Activated T-cell treated with anti-CD3 and anti-CD28 coated beads, Interleukin-2, amount 50 U/mL, for 72 hours (primary cell): ENCODE measurements at regions not wholly inside any gene's neighbourhood (a gene's known extent, or its start where the extent isn't known, plus 50 kb on each side); places are given as distances from the start of the nearest gene placed in this dataset.

ENCODE experiments used
- ATAC-seq, 2 donors: fragments of 150-1000 bp; cut with Tn5 transposase; replicated peaks in 1 of 2; 2 replicates each; pipeline ENCODE4 v1.10.0; 2021; ENCODE audit warnings: moderate library complexity in 2 of 2, mild to moderate bottlenecking in 1 of 2
- DNase-seq, 2 donors: peaks; one replicate each; pipeline ENCODE4 v3.0.0; 2021 to 2022; ENCODE audit warnings: mixed read lengths in 1 of 2
- H3K27ac Mint-ChIP-seq: one replicate; pipeline ENCODE4 v1.8.0; 2022; ENCODE audit warnings: mild to moderate bottlenecking, moderate library complexity, mixed read lengths
- H3K27me3 Mint-ChIP-seq: one replicate; pipeline ENCODE4 v1.8.0; 2022; ENCODE audit warnings: low read depth, mixed read lengths
- H3K36me3 Mint-ChIP-seq, 2 donors: one replicate each; pipeline ENCODE4 v1.8.0; 2022; ENCODE audit warnings: mixed read lengths in 2 of 2, mild to moderate bottlenecking in 1 of 2; ENCODE audit not compliant: insufficient read depth in 2 of 2
- H3K4me1 Mint-ChIP-seq: one replicate; pipeline ENCODE4 v1.8.0; 2022; ENCODE audit warnings: low read depth, mixed read lengths
- H3K4me3 Mint-ChIP-seq, 2 donors: one replicate each; pipeline ENCODE4 v1.8.0; 2022; ENCODE audit warnings: mild to moderate bottlenecking in 2 of 2, mixed read lengths in 2 of 2, moderate library complexity in 2 of 2
- H3K9me3 Mint-ChIP-seq, 2 donors: one replicate each; pipeline ENCODE4 v1.8.0; 2022; ENCODE audit warnings: mixed read lengths in 2 of 2

DNA sequence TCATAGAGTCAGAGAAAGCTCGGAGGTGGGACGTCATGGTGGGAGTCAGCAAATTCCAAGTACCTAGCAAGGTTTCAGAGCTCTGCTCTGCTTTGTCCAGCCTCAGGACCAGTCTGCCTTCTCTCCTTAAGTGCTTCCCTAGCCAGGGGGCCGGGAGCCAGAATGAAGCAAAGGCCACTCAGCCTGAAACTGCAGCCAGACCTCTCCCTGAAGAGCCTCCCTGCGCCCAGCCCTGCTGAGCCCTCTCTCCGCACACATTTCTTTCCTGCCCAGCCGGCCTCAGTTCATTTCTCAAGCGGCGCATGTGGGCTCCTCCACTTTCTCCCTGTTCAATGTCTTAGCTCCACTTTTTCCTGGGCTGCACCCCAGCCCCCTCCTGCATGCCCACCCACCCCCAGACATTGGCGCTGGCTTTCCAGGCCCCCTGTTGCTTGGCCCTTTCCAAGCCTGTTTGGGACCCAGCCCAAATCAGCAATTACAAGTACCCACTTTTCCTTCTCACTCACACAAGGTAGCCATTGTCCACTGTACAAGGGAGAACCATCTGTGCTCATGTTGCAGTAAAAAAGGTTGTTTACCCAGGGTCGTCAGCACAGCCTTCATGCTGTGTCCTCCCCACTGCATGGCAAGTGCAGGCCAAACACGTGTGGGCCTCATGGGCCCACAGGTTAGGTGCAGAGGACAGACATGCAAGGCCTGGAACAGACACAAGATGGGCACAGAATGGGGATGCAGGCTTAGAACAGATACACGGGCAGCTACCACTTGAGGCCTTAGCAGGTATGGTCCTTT lies 147.1 kb downstream of the MRPL14 start:
- no peaks in the 10 kb centered on the region for H3K9me3 Mint-ChIP-seq
- no peak for ATAC-seq
- peaks cover 6% of the 10 kb centered on the region for H3K4me1 Mint-ChIP-seq
- no peaks in the 10 kb centered on the region for H3K36me3 Mint-ChIP-seq
- H3K4me3 Mint-ChIP-seq = no peak overlapping the region
- no peak overlapping the region for H3K27ac Mint-ChIP-seq
- H3K27me3 Mint-ChIP-seq = peaks cover 37% of the 10 kb centered on the region
- no peak for DNase-seq

DNA sequence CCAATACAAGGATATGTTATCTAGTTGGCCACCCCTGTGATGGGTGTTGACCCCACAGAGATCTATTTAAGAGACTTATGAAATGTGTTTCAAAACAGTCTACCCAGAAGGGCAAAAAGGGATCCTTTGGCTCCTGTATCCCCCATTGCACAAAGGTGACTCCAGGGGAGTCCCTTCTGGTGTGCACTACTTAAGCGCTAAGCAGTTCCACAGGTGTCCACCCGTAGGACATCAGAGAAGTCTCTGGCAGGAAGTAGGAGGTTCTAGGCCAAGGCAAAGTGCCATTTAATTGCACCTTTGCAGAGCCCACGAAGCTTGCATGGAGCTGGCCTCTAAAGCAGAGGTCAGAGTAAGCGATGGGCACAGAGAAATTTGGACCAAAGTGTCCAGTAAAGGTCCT lies 147.7 kb downstream of the MRPL14 start:
- no peak overlapping the region for H3K4me3 Mint-ChIP-seq
- ATAC-seq (no peak), DNase-seq (no peak)
- no peaks in the 10 kb centered on the region for H3K36me3 Mint-ChIP-seq
- H3K27ac Mint-ChIP-seq = no peak overlapping the region
- no peaks in the 10 kb centered on the region for H3K9me3 Mint-ChIP-seq
- peaks cover 37% of the 10 kb centered on the region for H3K27me3 Mint-ChIP-seq
- peaks cover 6% of the 10 kb centered on the region for H3K4me1 Mint-ChIP-seq

DNA sequence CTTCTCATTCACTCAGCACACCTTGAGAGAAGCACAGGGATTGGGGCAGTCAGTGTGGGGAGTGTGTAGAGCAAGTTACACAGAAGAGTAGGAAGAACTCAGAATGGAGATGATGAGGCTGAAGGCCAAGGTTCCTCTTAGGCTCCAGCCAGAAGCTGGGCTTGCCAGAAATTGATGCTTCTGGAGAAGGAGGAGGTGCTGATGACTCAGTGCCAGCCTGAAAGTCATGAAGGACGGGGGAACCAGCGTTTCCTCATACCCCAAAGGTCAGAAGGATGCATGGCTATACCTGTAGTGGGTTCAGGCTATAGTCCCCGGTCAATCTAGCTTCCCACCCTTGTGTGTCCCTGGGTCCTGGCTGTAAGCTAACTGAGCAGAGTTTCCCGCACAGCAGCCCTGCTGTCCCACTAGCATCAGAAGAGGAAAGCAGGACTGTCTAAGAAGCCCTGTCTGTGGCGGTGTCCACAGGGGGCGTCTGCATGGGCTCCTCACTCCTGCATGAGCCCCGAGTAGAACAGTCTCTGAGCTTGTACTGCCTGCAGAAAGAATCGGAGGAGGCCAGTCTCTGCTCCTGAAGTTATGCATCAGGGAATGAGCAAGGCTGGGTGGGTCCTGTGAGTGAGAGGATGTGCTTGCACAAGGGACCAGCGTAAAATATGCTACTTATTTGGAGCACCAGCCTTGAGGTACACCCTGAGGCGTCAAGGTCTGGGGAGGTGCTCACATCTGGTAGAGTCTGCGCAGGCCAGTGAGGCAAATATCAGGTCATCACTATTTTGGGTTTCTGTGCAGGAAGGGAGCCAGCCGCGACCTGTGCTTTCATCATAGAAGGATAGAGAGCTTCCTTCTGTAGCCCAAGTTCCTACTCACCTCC lies 148.5 kb downstream of the MRPL14 start:
- Mint-ChIP-seq H3K4me3 (no peak overlapping the region), H3K27ac (no peak overlapping the region), H3K36me3 (no peaks in the 10 kb centered on the region), H3K27me3 (peaks cover 37% of the 10 kb centered on the region), H3K4me1 (peaks cover 6% of the 10 kb centered on the region), H3K9me3 (no peaks in the 10 kb centered on the region)
- ATAC-seq (no peak), DNase-seq (no peak)

DNA sequence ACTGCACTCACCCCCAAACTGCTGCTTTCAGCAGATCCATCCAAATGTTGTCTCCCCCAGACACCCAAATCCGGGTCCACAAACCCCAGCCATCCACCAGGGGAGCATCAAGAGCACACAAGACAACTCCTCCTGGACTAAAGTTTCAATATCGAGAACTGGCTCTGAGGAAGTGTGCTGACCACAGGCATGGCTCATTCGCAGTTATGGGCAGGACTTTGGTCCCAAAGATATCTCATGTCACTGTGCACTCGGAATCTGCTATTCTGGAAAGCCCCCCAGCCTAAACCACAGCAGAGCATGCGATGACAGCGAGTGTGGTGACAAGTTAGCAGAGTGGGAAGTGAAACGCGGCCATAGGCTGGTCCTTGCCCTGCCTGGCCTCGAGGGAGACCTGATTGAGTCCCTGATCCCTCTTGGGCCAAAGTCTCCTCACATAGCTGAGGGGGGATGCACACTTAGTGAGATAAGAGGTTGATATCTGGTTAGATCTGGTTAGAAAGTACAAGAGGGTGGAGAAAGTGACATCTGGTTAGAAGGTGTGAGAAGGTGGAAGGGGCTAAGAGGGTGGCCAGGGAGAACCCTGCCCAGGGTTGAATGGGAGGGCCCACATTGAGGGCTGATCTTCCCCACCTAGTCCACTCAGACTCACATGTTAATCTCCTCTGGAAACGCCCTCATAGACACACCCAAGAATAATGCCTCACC lies 149.7 kb downstream of the MRPL14 start:
- Mint-ChIP-seq H3K27ac (no peak overlapping the region), H3K9me3 (no peaks in the 10 kb centered on the region), H3K36me3 (no peaks in the 10 kb centered on the region), H3K4me1 (peaks cover 6% of the 10 kb centered on the region), H3K4me3 (no peak overlapping the region), H3K27me3 (peaks cover 37% of the 10 kb centered on the region)
- no peak for DNase-seq
- ATAC-seq = peak; percentile 39 to 65

DNA sequence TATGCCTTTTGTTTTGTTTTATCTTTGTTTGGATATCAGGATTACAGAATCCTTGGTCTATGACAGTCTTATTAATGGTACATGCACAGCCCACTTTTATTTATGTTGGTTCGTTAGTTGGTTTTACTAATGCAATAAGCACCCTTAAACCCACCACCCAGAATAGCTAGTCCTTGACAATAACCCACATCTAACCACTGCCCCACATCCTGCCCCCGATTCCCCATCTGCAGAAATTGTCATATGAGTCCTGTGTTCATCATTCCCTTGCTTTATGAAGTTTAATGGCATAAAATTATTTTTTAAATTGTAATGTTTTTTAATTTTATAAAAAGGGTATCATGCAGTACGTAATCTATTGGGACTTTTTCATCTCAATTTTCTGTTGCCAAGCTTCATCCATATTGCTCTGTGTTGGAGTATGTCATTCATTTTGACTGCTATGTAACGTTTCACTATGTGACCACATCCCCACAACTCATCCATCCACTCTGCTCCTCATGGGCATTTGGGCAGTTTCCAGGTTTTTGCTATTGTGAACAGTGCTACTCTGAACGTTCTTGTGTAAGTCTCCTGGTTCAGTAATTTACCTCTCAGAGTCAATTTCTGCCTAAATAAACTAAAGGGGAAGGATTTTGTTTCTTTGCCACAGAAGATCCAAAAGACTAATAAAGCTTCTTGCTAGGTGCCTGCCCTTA lies 150.4 kb downstream of the MRPL14 start:
- Mint-ChIP-seq H3K27ac (no peak overlapping the region), H3K36me3 (no peaks in the 10 kb centered on the region), H3K4me1 (peaks cover 6% of the 10 kb centered on the region), H3K27me3 (peaks cover 37% of the 10 kb centered on the region), H3K4me3 (no peak overlapping the region), H3K9me3 (no peaks in the 10 kb centered on the region)
- no peak for DNase-seq
- no peak for ATAC-seq

DNA sequence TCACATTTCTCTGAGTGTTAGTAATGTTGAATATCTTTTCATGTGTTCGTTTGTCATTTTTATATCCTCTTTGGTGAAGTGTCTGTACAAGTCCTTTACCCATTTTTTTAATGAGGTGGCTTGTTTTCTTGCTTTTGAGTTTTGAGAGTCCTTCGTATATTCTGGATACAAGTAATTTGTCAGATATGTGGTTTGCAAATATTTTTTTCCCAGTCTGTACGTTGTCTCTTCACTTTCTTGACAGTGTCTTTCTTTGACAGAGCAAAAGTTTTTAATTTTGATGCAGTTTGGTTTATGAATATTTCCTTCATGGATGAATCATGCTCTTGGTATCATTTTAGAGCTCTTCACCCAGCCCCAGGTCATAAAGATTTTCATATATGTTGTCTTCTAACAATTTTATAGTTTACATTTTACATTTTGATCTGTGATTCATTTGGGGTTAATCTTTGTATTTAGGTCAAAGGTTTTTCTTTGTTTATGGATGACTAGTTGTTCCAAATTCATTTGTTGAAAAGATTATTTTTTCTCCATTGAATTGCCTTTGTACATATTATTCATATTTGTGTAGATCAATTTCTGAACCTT lies 152.5 kb downstream of the MRPL14 start:
- H3K4me1 Mint-ChIP-seq = peaks cover 6% of the 10 kb centered on the region
- H3K36me3 Mint-ChIP-seq = no peaks in the 10 kb centered on the region
- no peaks in the 10 kb centered on the region for H3K9me3 Mint-ChIP-seq
- no peak for ATAC-seq
- no peak overlapping the region for H3K4me3 Mint-ChIP-seq
- no peak overlapping the region for H3K27ac Mint-ChIP-seq
- no peak for DNase-seq
- peaks cover 31% of the 10 kb centered on the region for H3K27me3 Mint-ChIP-seq

DNA sequence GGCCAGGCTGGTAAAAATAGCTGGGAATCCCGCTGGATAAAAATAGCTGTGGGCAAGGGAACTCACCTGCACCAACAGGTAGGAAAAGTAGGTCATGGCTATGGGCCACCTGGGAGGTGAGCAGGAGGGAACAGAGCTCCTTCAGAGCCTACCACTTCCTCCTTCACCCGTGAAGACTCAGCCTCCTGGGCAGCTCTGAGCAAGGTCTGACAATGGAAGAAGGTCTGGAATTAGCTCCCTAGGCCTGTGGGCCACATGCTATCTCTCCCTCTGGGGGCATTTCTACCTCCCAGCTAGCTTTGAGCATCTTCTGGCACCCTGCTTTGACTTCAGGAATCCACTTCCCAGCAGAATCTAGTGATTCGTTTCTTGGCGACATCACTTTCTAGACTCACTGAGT lies 153.9 kb downstream of the MRPL14 start:
- Mint-ChIP-seq H3K27me3 (peaks cover 28% of the 10 kb centered on the region), H3K27ac (no peak overlapping the region), H3K9me3 (no peaks in the 10 kb centered on the region), H3K36me3 (no peaks in the 10 kb centered on the region), H3K4me1 (peaks cover 6% of the 10 kb centered on the region), H3K4me3 (no peak overlapping the region)
- DNase-seq = no peak
- ATAC-seq = no peak

DNA sequence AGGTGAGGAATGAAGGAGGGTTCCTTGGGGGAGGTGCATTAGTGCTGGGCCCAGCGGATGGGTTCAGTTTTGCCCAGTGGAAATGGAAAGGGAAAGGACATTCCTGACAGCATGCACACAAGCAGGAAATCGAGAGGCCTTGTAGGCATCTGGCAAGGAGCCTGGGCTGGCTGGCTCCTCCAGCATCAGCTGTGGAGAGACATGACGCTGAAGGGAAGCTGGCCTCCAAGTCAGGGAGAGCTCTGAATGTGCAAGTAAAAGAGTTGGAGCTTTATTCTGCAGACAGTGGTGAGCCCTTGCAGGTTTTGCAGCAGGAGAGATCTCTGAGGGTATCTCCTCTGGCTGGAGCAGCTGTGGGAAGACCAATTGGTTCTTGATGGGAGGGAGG lies 154.3 kb downstream of the MRPL14 start:
- peaks cover 23% of the 10 kb centered on the region for H3K27me3 Mint-ChIP-seq
- no peak for ATAC-seq
- H3K9me3 Mint-ChIP-seq = no peaks in the 10 kb centered on the region
- H3K4me1 Mint-ChIP-seq = peaks cover 6% of the 10 kb centered on the region
- no peak overlapping the region for H3K4me3 Mint-ChIP-seq
- DNase-seq = no peak
- no peaks in the 10 kb centered on the region for H3K36me3 Mint-ChIP-seq
- no peak overlapping the region for H3K27ac Mint-ChIP-seq

DNA sequence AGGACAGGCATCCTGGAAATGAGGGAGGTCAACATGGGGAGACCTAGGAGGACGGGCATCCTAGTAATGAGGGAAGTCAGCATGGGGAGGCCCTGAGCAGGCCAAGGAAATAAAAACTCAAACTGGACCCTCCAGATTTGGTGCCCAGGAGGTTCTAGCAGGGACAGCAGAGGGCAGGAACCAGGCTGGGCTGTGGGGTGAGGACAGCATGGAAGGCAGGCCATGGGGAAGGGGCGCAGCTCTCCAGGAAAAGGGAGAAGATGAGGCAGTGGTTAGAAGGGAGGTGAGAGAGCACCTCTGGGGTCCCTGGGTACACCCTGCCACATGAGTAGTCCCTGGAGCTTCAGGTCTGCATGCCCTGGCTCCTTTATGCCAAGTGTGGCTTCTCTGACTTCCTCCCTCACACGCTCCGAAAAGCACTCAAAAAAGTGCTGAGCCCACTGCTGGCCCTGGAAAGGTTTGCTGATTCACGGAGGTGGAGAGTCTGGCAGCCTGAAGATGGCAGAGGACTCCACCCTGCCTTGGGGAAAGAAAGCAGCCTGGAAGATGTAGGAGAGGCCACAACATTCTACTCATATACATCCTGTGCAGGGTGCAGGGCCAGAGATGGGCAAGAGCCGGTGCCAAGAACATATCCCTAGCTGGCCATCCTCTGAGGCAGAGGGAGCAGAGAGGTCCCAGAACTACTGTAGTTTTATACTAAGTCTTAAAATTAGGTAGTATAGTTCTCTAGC lies 154.9 kb downstream of the MRPL14 start:
- peaks cover 20% of the 10 kb centered on the region for H3K27me3 Mint-ChIP-seq
- peaks cover 2% of the 10 kb centered on the region for H3K4me1 Mint-ChIP-seq
- DNase-seq = no peak
- no peaks in the 10 kb centered on the region for H3K9me3 Mint-ChIP-seq
- no peak overlapping the region for H3K27ac Mint-ChIP-seq
- no peak for ATAC-seq
- no peak overlapping the region for H3K4me3 Mint-ChIP-seq
- H3K36me3 Mint-ChIP-seq = no peaks in the 10 kb centered on the region

DNA sequence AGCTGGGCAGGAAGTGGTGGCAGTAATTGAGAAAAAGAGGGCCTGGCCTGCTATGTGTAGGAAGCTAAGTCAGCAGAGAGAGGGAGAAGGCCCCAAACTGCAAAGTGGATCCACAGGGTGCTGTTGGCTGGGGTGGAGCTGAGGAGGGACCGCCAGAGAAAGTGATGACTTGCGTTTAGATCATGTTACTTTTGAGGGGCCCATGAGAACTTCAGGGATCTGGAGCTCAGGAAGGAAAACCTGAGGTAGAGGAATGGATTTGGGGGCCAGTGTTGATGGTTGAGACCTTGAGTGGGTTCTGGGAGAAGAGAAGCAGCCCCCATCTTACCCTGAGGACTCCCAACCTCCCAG lies 155.5 kb downstream of the MRPL14 start:
- Mint-ChIP-seq H3K9me3 (no peaks in the 10 kb centered on the region), H3K36me3 (no peaks in the 10 kb centered on the region), H3K27ac (no peak overlapping the region), H3K27me3 (peaks cover 14% of the 10 kb centered on the region), H3K4me1 (no peaks in the 10 kb centered on the region), H3K4me3 (no peak overlapping the region)
- no peak for DNase-seq
- ATAC-seq = no peak

DNA sequence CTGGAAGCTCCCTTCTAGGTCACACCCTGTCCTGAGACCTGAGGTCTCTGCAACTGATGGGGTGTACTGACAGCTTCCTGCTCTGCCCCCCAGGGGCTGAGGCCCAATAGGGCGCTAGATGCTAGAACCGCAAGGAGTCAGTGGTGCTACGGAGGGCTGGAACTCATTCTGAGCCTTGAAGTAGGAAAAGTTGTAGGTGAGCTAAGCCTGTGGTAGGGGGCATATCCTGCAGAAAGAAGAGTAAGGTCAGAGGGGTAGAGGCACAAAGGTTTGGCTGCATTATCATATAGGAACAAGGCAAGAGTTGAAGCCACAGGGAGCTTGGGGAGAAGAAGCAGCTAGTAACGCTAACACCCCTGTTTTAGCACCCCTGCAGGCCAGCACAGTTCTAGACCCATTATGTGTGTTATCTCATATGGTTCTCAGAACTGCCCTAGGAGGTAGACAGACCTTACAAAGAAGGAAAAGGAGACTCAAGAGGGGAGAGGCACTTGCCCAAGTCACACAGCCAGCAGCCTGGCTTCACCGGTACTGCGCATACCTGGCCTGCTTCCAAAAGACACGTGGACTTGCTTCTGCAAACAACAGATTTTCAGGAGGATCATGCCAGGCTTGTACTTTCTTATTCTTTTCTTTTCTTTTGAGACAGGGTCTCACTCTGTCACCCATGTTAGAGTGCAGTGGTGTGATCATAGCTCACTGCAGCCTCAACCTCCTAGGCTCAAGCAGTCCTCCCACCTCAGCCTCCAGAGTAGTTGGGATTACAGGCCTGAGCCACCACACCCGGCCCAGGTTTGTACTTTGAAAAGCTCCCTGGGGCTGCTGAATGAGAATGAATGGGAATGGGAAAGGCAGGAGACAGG lies 156.1 kb downstream of the MRPL14 start:
- H3K27ac Mint-ChIP-seq = no peak overlapping the region
- no peak overlapping the region for H3K4me3 Mint-ChIP-seq
- H3K36me3 Mint-ChIP-seq = no peaks in the 10 kb centered on the region
- ATAC-seq (no peak), DNase-seq (no peak)
- H3K4me1 Mint-ChIP-seq = no peaks in the 10 kb centered on the region
- no peaks in the 10 kb centered on the region for H3K9me3 Mint-ChIP-seq
- peaks cover 8% of the 10 kb centered on the region for H3K27me3 Mint-ChIP-seq
